Loucy (cell line): ENCODE measurements at regions not wholly inside any gene's neighbourhood (a gene's known extent, or its start where the extent isn't known, plus 50 kb on each side); places are given as distances from the start of the nearest gene placed in this dataset.

Experiments
- H2AFZ ChIP-seq: fragments of 200-600 bp; sonication (generic); 2 replicates; pipeline ENCODE4 v1.6.0; 2016; ENCODE audit warnings: antibody characterized with exemption, mild to moderate bottlenecking, low read length, moderate library complexity
- H3F3A ChIP-seq: fragments of 200-600 bp; 2 replicates; pipeline ENCODE4 v1.6.0; 2016; ENCODE audit warnings: antibody characterized with exemption, low read depth, mild to moderate bottlenecking
- H3K27me3 ChIP-seq: fragments of 200-600 bp; sonication (generic); 2 replicates; pipeline ENCODE4 v1.6.1; 2014; ENCODE audit warnings: low read length, mild to moderate bottlenecking; ENCODE audit not compliant: insufficient read depth, poor library complexity, severe bottlenecking
- H3K36me3 ChIP-seq: fragments of 200-600 bp; sonication (generic); 2 replicates; pipeline ENCODE4 v1.6.1; 2016; ENCODE audit warnings: low read length; ENCODE audit not compliant: insufficient read depth
- H3K4me1 ChIP-seq: fragments of 200-600 bp; sonication (generic); 2 replicates; pipeline ENCODE4 v1.5.1; 2014; ENCODE audit warnings: low read length, mild to moderate bottlenecking; ENCODE audit not compliant: insufficient read depth, poor library complexity, severe bottlenecking
- H3K4me2 ChIP-seq: fragments of 200-600 bp; sonication (generic); 2 replicates; pipeline ENCODE4 v1.6.0; 2014; ENCODE audit warnings: antibody characterized with exemption, low read length, low read depth, mild to moderate bottlenecking; ENCODE audit not compliant: poor library complexity, severe bottlenecking
- H3K4me3 ChIP-seq: fragments of 200-600 bp; sonication (generic); 2 replicates; pipeline ENCODE4 v1.5.1; 2014; ENCODE audit warnings: low read length, mild to moderate bottlenecking, mixed read lengths; ENCODE audit not compliant: poor library complexity, severe bottlenecking
- H3K79me2 ChIP-seq: fragments of 200-600 bp; sonication (generic); 2 replicates; pipeline ENCODE4 v1.6.1; 2014; ENCODE audit warnings: low read length; ENCODE audit not compliant: insufficient read depth
- H3K9ac ChIP-seq: fragments of 200-600 bp; sonication (generic); 2 replicates; pipeline ENCODE4 v1.6.0; 2014; ENCODE audit warnings: mild to moderate bottlenecking, low read depth, low read length, moderate library complexity; ENCODE audit not compliant: poor library complexity, severe bottlenecking
- H3K9me2 ChIP-seq: fragments of 200-600 bp; sonication (generic); replicated peaks from 2 replicates; pipeline ENCODE4 v1.6.1; 2016; ENCODE audit warnings: low read depth, low read length, mixed read lengths
- H3K9me3 ChIP-seq: fragments of 200-600 bp; sonication (generic); 2 replicates; pipeline ENCODE4 v1.6.1; 2014; ENCODE audit warnings: mild to moderate bottlenecking, antibody characterized with exemption, low read length, low read depth; ENCODE audit not compliant: insufficient read depth
- H4K20me1 ChIP-seq: fragments of 200-600 bp; sonication (generic); 2 replicates; pipeline ENCODE4 v1.6.0; 2014; ENCODE audit warnings: antibody characterized with exemption, low read length, mild to moderate bottlenecking; ENCODE audit not compliant: insufficient read depth, poor library complexity, severe bottlenecking
- EZH2phosphoT487 ChIP-seq: fragments of 200-600 bp; IDR thresholded peaks from 2 replicates; pipeline ENCODE4 v1.6.1; 2018; ENCODE audit warnings: antibody characterized with exemption, mild to moderate bottlenecking, moderate library complexity, borderline replicate concordance
- TF ChIP-seq, protein P1 (sequence below): fragments of 200-600 bp; sonication (generic); conservative IDR thresholded peaks from 2 replicates; pipeline ENCODE4 v1.5.1; 2014; ENCODE audit warnings: mild to moderate bottlenecking, antibody characterized with exemption, low read length

DNA sequence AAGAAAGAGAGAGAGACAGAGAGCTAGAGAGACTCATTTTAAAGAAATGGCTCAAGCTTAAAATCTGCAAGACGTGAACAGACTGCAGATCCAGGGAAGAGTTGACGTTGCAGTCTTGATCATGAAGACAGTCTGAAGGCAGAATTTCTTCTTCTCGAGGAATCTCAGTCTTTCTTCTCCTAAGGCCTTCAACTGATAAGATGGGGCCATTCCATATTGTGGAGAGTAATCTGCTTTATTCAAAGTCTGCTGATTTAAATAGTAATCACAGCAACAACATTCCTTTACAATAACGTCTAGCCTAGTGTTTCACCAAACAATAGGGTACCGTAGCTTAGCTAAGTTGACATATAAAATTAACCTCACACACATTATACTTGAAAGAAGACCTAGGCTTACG lies 208.4 kb upstream of the ADAMTS3 start:
- H3K79me2 ChIP-seq = no peaks in the 10 kb centered on the region
- no peaks in the 10 kb centered on the region for H4K20me1 ChIP-seq
- no peaks in the 10 kb centered on the region for H3F3A ChIP-seq
- no peaks in the 10 kb centered on the region for H3K9me2 ChIP-seq
- no peaks in the 10 kb centered on the region for H3K36me3 ChIP-seq
- no peak overlapping the region for H3K9ac ChIP-seq
- no peak overlapping the region for H3K4me3 ChIP-seq
- no peak overlapping the region for H2AFZ ChIP-seq
- TF ChIP-seq, protein P1, sequence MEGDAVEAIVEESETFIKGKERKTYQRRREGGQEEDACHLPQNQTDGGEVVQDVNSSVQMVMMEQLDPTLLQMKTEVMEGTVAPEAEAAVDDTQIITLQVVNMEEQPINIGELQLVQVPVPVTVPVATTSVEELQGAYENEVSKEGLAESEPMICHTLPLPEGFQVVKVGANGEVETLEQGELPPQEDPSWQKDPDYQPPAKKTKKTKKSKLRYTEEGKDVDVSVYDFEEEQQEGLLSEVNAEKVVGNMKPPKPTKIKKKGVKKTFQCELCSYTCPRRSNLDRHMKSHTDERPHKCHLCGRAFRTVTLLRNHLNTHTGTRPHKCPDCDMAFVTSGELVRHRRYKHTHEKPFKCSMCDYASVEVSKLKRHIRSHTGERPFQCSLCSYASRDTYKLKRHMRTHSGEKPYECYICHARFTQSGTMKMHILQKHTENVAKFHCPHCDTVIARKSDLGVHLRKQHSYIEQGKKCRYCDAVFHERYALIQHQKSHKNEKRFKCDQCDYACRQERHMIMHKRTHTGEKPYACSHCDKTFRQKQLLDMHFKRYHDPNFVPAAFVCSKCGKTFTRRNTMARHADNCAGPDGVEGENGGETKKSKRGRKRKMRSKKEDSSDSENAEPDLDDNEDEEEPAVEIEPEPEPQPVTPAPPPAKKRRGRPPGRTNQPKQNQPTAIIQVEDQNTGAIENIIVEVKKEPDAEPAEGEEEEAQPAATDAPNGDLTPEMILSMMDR = no peak
- no peak for TF ChIP-seq EZH2phosphoT487
- H3K27me3 ChIP-seq = no peaks in the 10 kb centered on the region
- no peaks in the 10 kb centered on the region for H3K9me3 ChIP-seq
- H3K4me2 ChIP-seq = no peak overlapping the region
- H3K4me1 ChIP-seq = no peaks in the 10 kb centered on the region

DNA sequence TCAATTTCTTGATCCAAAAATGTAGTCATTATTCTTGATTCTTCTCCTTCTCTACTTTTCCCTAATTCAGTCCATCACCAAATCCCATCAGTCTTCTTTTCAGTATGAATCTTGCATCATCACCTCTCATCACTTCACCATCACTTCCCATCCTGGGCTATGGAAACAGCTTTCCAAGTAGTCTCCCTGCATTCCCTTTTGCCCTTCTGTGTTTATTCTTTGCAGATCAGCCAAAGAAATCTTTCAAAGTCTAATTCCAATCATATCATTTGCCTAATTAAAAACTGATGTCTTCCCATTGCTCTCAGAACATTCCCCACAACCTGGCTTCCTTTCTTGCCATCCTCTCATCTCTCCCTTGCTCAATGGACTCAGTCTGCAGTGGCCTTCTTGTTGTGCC lies 201.7 kb upstream of the ADAMTS3 start:
- H3K9me2 ChIP-seq = no peaks in the 10 kb centered on the region
- no peaks in the 10 kb centered on the region for H3K36me3 ChIP-seq
- no peaks in the 10 kb centered on the region for H3K79me2 ChIP-seq
- no peaks in the 10 kb centered on the region for H4K20me1 ChIP-seq
- no peak overlapping the region for H3K9ac ChIP-seq
- no peaks in the 10 kb centered on the region for H3K27me3 ChIP-seq
- H3K4me1 ChIP-seq = no peaks in the 10 kb centered on the region
- no peak overlapping the region for H3K4me3 ChIP-seq
- H3K4me2 ChIP-seq = no peak overlapping the region
- no peak overlapping the region for H2AFZ ChIP-seq
- TF ChIP-seq, protein P1 = no peak
- no peak for TF ChIP-seq EZH2phosphoT487
- no peaks in the 10 kb centered on the region for H3F3A ChIP-seq
- no peaks in the 10 kb centered on the region for H3K9me3 ChIP-seq

DNA sequence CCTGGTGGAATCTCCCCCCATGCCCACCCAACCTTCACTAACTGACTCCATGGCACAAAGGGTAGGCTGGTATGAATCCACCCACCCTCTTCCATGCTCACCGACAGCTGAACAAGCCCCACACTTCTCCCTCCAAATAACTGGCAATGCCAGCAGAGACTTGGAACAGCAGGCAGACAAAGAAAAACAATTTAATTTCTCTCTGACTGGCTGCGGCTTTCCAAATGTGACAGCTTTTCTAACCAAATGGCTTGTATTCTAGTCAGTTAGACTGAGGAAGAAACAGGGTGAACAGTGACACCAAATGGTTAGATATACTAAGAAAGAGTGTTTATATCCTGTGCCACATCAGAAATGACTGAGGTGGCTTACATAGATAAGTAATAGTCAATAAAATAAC lies 199.3 kb upstream of the ADAMTS3 start:
- Histone ChIP-seq H2AFZ (no peak overlapping the region), H3K9me3 (no peaks in the 10 kb centered on the region), H3K36me3 (no peaks in the 10 kb centered on the region), H3F3A (no peaks in the 10 kb centered on the region), H3K27me3 (no peaks in the 10 kb centered on the region), H3K79me2 (no peaks in the 10 kb centered on the region), H3K9me2 (no peaks in the 10 kb centered on the region; the same call in 1 of the 2 replicates), H3K4me2 (no peak overlapping the region), H4K20me1 (no peaks in the 10 kb centered on the region), H3K9ac (no peak overlapping the region), H3K4me1 (no peaks in the 10 kb centered on the region), H3K4me3 (no peak overlapping the region)
- TF ChIP-seq, protein P1 = no peak
- TF ChIP-seq EZH2phosphoT487 = no peak
